Osteoblast (primary cell): ENCODE measurements at regions not wholly inside any gene's neighbourhood (a gene's known extent, or its start where the extent isn't known, plus 50 kb on each side); places are given as distances from the start of the nearest gene placed in this dataset.
A peak's percentile ranks its signal among the peaks of the same experiment; 100 is the strongest.

Experiments used
- DNase-seq: peaks from one replicate; pipeline ENCODE4 v3.0.0; 2011; ENCODE audit warnings: low spot score, mixed read lengths; ENCODE audit not compliant: insufficient read length; ENCODE audit errors: missing footprints
- H2AFZ ChIP-seq: 2 replicates; pipeline ENCODE4 v1.6.0; 2011; ENCODE audit warnings: mild to moderate bottlenecking, low read length
- H3K27ac ChIP-seq: 2 replicates; pipeline ENCODE4 v1.5.1; 2011; ENCODE audit warnings: mild to moderate bottlenecking, low read depth, low read length, moderate library complexity
- H3K27me3 ChIP-seq: 2 replicates; pipeline ENCODE4 v1.6.0; 2012; ENCODE audit warnings: mild to moderate bottlenecking, control low read depth, inconsistent platforms, low read length, moderate library complexity; ENCODE audit not compliant: insufficient read depth
- H3K36me3 ChIP-seq: 2 replicates; pipeline ENCODE4 v1.5.1; 2011; ENCODE audit warnings: mild to moderate bottlenecking, low read length, control low read depth, moderate library complexity; ENCODE audit not compliant: insufficient read depth
- H3K4me1 ChIP-seq: 2 replicates; pipeline ENCODE4 v1.5.1; 2011; ENCODE audit warnings: mild to moderate bottlenecking, low read length, control low read depth, moderate library complexity; ENCODE audit not compliant: insufficient read depth
- H3K4me2 ChIP-seq: 2 replicates; pipeline ENCODE4 v1.6.0; 2011; ENCODE audit warnings: mild to moderate bottlenecking, low read length; ENCODE audit not compliant: insufficient read depth
- H3K4me3 ChIP-seq: fragments of 200-600 bp; sonication (generic); 3 replicates; pipeline ENCODE4 v1.5.1; 2012; ENCODE audit warnings: mild to moderate bottlenecking, low read length, inconsistent platforms; ENCODE audit not compliant: insufficient read depth
- H3K79me2 ChIP-seq: 2 replicates; pipeline ENCODE4 v1.6.0; 2012; ENCODE audit warnings: mild to moderate bottlenecking, low read length, control low read depth, inconsistent platforms; ENCODE audit not compliant: insufficient read depth
- H3K9me3 ChIP-seq: 2 replicates; pipeline ENCODE4 v1.5.1; 2011; ENCODE audit warnings: low read depth, low read length, control low read depth
- H4K20me1 ChIP-seq: 2 replicates; pipeline ENCODE4 v1.6.0; 2012; ENCODE audit warnings: mild to moderate bottlenecking, low read length, control low read depth; ENCODE audit not compliant: insufficient read depth
- CTCF ChIP-seq: IDR thresholded peaks from 2 replicates; pipeline ENCODE4 v1.5.1; 2011; ENCODE audit warnings: mild to moderate bottlenecking, low read depth, low read length, moderate library complexity; ENCODE audit errors: extremely low read depth

- no peaks in the 10 kb centered on the region for H3K4me1 ChIP-seq
- H3K9me3 ChIP-seq: no peaks in the 10 kb centered on the region
- no peaks in the 10 kb centered on the region for H4K20me1 ChIP-seq
- no peak overlapping the region for H2AFZ ChIP-seq
- H3K27me3 ChIP-seq: no peaks in the 10 kb centered on the region
- no peak overlapping the region for H3K4me3 ChIP-seq
- TF ChIP-seq CTCF: no peak
- no peaks in the 10 kb centered on the region for H3K79me2 ChIP-seq
- no peaks in the 10 kb centered on the region for H3K36me3 ChIP-seq
- H3K27ac ChIP-seq: no peak overlapping the region
- DNase-seq: no peak
- H3K4me2 ChIP-seq: no peak overlapping the region
These were observed 56.2 kb upstream of the RPS6KA3 start for GRCh38 chrX:20322887-20323286.

DNA sequence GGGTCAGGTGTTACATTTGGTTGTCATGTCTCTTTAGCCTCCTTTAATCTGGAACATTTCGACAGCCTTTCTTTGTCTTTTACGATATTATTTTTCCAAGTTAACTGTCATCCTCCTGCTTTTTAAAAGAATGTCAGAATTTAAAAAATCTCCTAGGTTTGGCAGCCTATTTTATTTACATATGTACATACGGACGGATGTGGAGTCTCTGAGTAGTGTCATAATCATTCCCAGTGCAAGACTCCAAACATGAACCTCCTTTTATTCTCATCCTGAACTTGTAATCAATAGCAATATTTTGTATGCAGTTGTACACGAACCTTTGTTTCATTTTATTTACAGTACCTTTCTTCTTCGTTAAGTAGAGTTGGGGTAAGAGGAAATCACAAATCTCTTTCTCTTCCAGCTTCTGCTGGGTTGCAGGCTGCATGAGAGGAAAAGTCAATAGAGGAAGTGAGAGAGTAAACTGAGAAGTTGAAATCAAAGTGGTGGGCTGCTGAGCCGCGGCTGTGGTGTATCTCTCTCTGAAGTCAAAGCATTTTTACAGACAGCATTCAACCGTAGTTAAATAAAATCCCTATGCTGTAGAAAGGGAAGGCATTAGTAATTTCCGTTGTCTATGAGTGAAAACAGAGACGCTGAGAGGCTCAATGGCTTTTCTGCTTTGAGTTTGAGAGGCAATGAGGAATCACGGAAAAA is 53.9 kb upstream of the RPS6KA3 start:
- Histone ChIP-seq H3K4me3 (peak overlapping the region; percentile 66), H4K20me1 (no peaks in the 10 kb centered on the region), H3K79me2 (no peaks in the 10 kb centered on the region), H3K9me3 (no peaks in the 10 kb centered on the region), H2AFZ (peak overlapping the region; percentile 76), H3K36me3 (no peaks in the 10 kb centered on the region), H3K27me3 (no peaks in the 10 kb centered on the region), H3K4me2 (peak overlapping the region; percentile 72), H3K4me1 (no peaks in the 10 kb centered on the region), H3K27ac (no peak overlapping the region)
- DNase-seq: no peak
- no peak for TF ChIP-seq CTCF

DNA sequence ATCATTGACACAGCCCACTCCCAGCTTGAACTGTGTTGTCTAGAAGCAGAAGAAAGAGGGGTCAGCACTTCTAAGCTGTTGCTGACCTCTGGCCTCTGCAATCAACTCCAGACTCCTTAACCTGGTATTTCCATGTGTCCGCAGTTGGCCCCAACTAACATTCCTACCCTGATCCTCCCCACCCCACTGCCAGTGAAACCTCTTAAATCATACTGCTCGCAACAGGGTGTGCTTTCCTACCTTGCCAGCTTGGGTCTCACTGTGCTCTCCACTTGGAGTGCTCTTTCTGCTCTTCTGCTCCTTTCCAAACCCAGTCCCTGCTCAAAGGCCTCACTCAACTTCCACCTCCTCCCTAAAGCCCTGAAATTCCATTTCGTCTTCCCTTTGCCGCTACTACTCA is 52.3 kb upstream of the RPS6KA3 start:
- Histone ChIP-seq H3K27ac (no peak overlapping the region), H3K79me2 (no peaks in the 10 kb centered on the region), H3K4me2 (no peak overlapping the region), H3K27me3 (no peaks in the 10 kb centered on the region), H3K4me1 (no peaks in the 10 kb centered on the region), H3K36me3 (no peaks in the 10 kb centered on the region), H3K4me3 (no peak overlapping the region), H2AFZ (no peak overlapping the region), H3K9me3 (no peaks in the 10 kb centered on the region), H4K20me1 (no peaks in the 10 kb centered on the region)
- no peak for TF ChIP-seq CTCF
- no peak for DNase-seq

GRCh38 chrX:20317873-20318272 is 51.2 kb upstream of the RPS6KA3 start:
- Histone ChIP-seq H3K4me3 (no peak overlapping the region), H3K9me3 (no peaks in the 10 kb centered on the region), H2AFZ (no peak overlapping the region), H3K4me1 (no peaks in the 10 kb centered on the region), H4K20me1 (no peaks in the 10 kb centered on the region), H3K36me3 (no peaks in the 10 kb centered on the region), H3K27ac (no peak overlapping the region), H3K27me3 (no peaks in the 10 kb centered on the region), H3K79me2 (no peaks in the 10 kb centered on the region), H3K4me2 (no peak overlapping the region)
- TF ChIP-seq CTCF: no peak
- DNase-seq: no peak
